Endothelial cell of umbilical vein (primary cell): ENCODE measurements at regions not wholly inside any gene's neighbourhood (a gene's known extent, or its start where the extent isn't known, plus 50 kb on each side); places are given as distances from the start of the nearest gene placed in this dataset.

Source experiments
- MAX ChIP-seq: IDR thresholded peaks from 2 replicates; pipeline ENCODE4 v1.6.1; 2011; ENCODE audit not compliant: insufficient read depth, insufficient read length
- POLR2A ChIP-seq: IDR thresholded peaks from 2 replicates; pipeline ENCODE4 v1.6.1; 2012; ENCODE audit warnings: low read depth, mild to moderate bottlenecking, control low read depth, low read length
- TF ChIP-seq, protein P1 (sequence below), 2 donors: IDR thresholded peaks; 1 replicate in 1 of 2; 2 replicates in 1 of 2; pipeline ENCODE4 v1.5.1; 2011; ENCODE audit warnings: low read length in 2 of 2, mild to moderate bottlenecking in 2 of 2, moderate library complexity in 2 of 2, control low read depth in 1 of 2, inconsistent platforms in 1 of 2, low read depth in 1 of 2; ENCODE audit not compliant: insufficient read depth in 1 of 2; ENCODE audit errors: extremely low read depth in 1 of 2

GRCh38 chr5:115751176-115751575 lies 65.3 kb downstream of the CDO1 start:
- TF ChIP-seq, protein P1, sequence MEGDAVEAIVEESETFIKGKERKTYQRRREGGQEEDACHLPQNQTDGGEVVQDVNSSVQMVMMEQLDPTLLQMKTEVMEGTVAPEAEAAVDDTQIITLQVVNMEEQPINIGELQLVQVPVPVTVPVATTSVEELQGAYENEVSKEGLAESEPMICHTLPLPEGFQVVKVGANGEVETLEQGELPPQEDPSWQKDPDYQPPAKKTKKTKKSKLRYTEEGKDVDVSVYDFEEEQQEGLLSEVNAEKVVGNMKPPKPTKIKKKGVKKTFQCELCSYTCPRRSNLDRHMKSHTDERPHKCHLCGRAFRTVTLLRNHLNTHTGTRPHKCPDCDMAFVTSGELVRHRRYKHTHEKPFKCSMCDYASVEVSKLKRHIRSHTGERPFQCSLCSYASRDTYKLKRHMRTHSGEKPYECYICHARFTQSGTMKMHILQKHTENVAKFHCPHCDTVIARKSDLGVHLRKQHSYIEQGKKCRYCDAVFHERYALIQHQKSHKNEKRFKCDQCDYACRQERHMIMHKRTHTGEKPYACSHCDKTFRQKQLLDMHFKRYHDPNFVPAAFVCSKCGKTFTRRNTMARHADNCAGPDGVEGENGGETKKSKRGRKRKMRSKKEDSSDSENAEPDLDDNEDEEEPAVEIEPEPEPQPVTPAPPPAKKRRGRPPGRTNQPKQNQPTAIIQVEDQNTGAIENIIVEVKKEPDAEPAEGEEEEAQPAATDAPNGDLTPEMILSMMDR (IDR thresholded peaks at IDR 0.05; ENCODE audit: extremely low read depth in 1 of 2, insufficient read depth in 1 of 2, low read depth in 1 of 2, low read length in 2 of 2) = no peak
- TF ChIP-seq POLR2A = no peak
- no peak for TF ChIP-seq MAX
